ENCODE measurements at regions not wholly inside any gene's neighbourhood (a gene's known extent, or its start where the extent isn't known, plus 50 kb on each side); places are given as distances from the start of the nearest gene placed in this dataset.

- DNase-seq (ENCODE audit: low spot score in 2 of 2): no peak
- TF ChIP-seq CTCF (IDR thresholded peaks at IDR 0.05) (no peak), POLR2A (IDR thresholded peaks at IDR 0.05) (no peak)
- intact Hi-C loops (cut with DNase I; ENCODE audit: low total_unique reads): no loop called here
- H3K4me3 ChIP-seq (ENCODE audit: low read depth, poor library complexity, severe bottlenecking): no peak overlapping the region
- 62 to 76% methylated on average over 4 of the region's 4 CpGs for WGBS, 2 donors
These were observed 211.1 kb upstream of the NUDT6 start for GRCh38 chr4:123133397-123134050.

GRCh38 chr4:123144616-123145015 lies 222.2 kb upstream of the NUDT6 start:
- DNase-seq (ENCODE audit: low spot score in 2 of 2): no peak
- intact Hi-C loops (cut with DNase I; ENCODE audit: low total_unique reads): no loop called here
- TF ChIP-seq CTCF (IDR thresholded peaks at IDR 0.05): no peak
- no peak for TF ChIP-seq POLR2A (IDR thresholded peaks at IDR 0.05)
- H3K4me3 ChIP-seq (ENCODE audit: low read depth, poor library complexity, severe bottlenecking): no peak overlapping the region

GRCh38 chr4:123158576-123158975 lies 236.2 kb upstream of the NUDT6 start:
- WGBS, 2 donors: 26 to 36% methylated on average over 3 of the region's 3 CpGs
- H3K4me3 ChIP-seq (ENCODE audit: low read depth, poor library complexity, severe bottlenecking): no peak overlapping the region
- intact Hi-C loops (cut with DNase I; ENCODE audit: low total_unique reads): no loop called here
- no peak for DNase-seq (ENCODE audit: low spot score in 2 of 2)
- TF ChIP-seq POLR2A (IDR thresholded peaks at IDR 0.05): no peak
- TF ChIP-seq CTCF (IDR thresholded peaks at IDR 0.05): no peak

GRCh38 chr4:123159479-123159878 lies 237.1 kb upstream of the NUDT6 start:
- no peak overlapping the region for H3K4me3 ChIP-seq (ENCODE audit: low read depth, poor library complexity, severe bottlenecking)
- intact Hi-C loops (cut with DNase I; ENCODE audit: low total_unique reads): no loop called here
- TF ChIP-seq POLR2A (IDR thresholded peaks at IDR 0.05) (no peak), CTCF (IDR thresholded peaks at IDR 0.05) (no peak)
- WGBS, 2 donors: 40 to 47% methylated on average over 2 of the region's 2 CpGs
- DNase-seq (ENCODE audit: low spot score in 2 of 2): no peak

- H3K4me3 ChIP-seq (ENCODE audit: low read depth, poor library complexity, severe bottlenecking): no peak overlapping the region
- intact Hi-C loops (cut with DNase I; ENCODE audit: low total_unique reads): no loop called here
- no peak for DNase-seq (ENCODE audit: low spot score in 2 of 2)
- 74 to 87% methylated on average over 4 of the region's 4 CpGs for WGBS, 2 donors
- TF ChIP-seq POLR2A (IDR thresholded peaks at IDR 0.05): no peak
- TF ChIP-seq CTCF (IDR thresholded peaks at IDR 0.05): no peak
These were observed 233.7 kb upstream of the SPRY1 start for GRCh38 chr4:123162859-123163258.

- no peak for TF ChIP-seq POLR2A (IDR thresholded peaks at IDR 0.05)
- intact Hi-C loops (cut with DNase I; ENCODE audit: low total_unique reads): no loop called here
- no peak overlapping the region for H3K4me3 ChIP-seq (ENCODE audit: low read depth, poor library complexity, severe bottlenecking)
- WGBS, 2 donors: 27 to 55% methylated on average over 1 of the region's 1 CpG
- DNase-seq (ENCODE audit: low spot score in 2 of 2): no peak
These were observed 233.1 kb upstream of the SPRY1 start for GRCh38 chr4:123163501-123163900.
